GM21723 (cell line): ENCODE measurements at regions not wholly inside any gene's neighbourhood (a gene's known extent, or its start where the extent isn't known, plus 50 kb on each side); places are given as distances from the start of the nearest gene placed in this dataset.

Source experiments
- ATAC-seq: cut with Tn5 transposase; IDR thresholded peaks from one replicate; pipeline ENCODE4 v1.9.1; 2021; ENCODE audit warnings: mild to moderate bottlenecking, moderate library complexity; ENCODE audit not compliant: unreplicated experiment

- ATAC-seq = peak; percentile 80
Measured at GRCh38 chr2:40507432-40507831, 55.5 kb upstream of the SLC8A1 start.

GRCh38 chr2:40510304-40510703 lies 58.4 kb upstream of the SLC8A1 start:
- no peak for ATAC-seq

GRCh38 chr2:40511661-40512213 lies 59.8 kb upstream of the SLC8A1 start:
- ATAC-seq = no peak

- ATAC-seq = no peak
Measured at GRCh38 chr2:40512256-40512655, 60.4 kb upstream of the SLC8A1 start.

GRCh38 chr2:40513201-40513600 lies 61.3 kb upstream of the SLC8A1 start:
- ATAC-seq = no peak

- no peak for ATAC-seq
Measured at GRCh38 chr2:40516604-40517003, 64.7 kb upstream of the SLC8A1 start.

GRCh38 chr2:40528564-40528963 lies 76.7 kb upstream of the SLC8A1 start:
- ATAC-seq = no peak

GRCh38 chr2:40531359-40531758 lies 79.5 kb upstream of the SLC8A1 start:
- ATAC-seq = no peak

GRCh38 chr2:40534528-40534927 lies 82.6 kb upstream of the SLC8A1 start:
- ATAC-seq = no peak

GRCh38 chr2:40535972-40536371 lies 84.1 kb upstream of the SLC8A1 start:
- ATAC-seq = no peak

GRCh38 chr2:40540026-40540425 lies 88.1 kb upstream of the SLC8A1 start:
- no peak for ATAC-seq

- ATAC-seq = no peak
Measured at GRCh38 chr2:40543381-40543780, 91.5 kb upstream of the SLC8A1 start.

GRCh38 chr2:40544072-40544471 lies 92.2 kb upstream of the SLC8A1 start:
- no peak for ATAC-seq

- no peak for ATAC-seq
Measured at GRCh38 chr2:40545645-40546044, 93.8 kb upstream of the SLC8A1 start.

- ATAC-seq = no peak
Measured at GRCh38 chr2:40546439-40547191, 94.7 kb upstream of the SLC8A1 start.

GRCh38 chr2:40548521-40548920 lies 96.6 kb upstream of the SLC8A1 start:
- ATAC-seq = no peak

- no peak for ATAC-seq
Measured at GRCh38 chr2:40550085-40550484, 98.2 kb upstream of the SLC8A1 start.

- ATAC-seq = no peak
Measured at GRCh38 chr2:40551081-40551480, 99.2 kb upstream of the SLC8A1 start.

- ATAC-seq = peak; percentile 91
Measured at GRCh38 chr2:40554665-40555294, 102.9 kb upstream of the SLC8A1 start.

- ATAC-seq = no peak
Measured at GRCh38 chr2:40556293-40556692, 104.4 kb upstream of the SLC8A1 start.

- no peak for ATAC-seq
Measured at GRCh38 chr2:40556739-40557138, 104.8 kb upstream of the SLC8A1 start.

- no peak for ATAC-seq
Measured at GRCh38 chr2:40558761-40559160, 106.9 kb upstream of the SLC8A1 start.
